K562 (cell line): ENCODE measurements at regions not wholly inside any gene's neighbourhood (a gene's known extent, or its start where the extent isn't known, plus 50 kb on each side); places are given as distances from the start of the nearest gene placed in this dataset.

Experiments used
- ATAC-seq: fragments of 200-7000 bp; cut with Tn5 transposase; 3 replicates; pipeline ENCODE4 v1.9.1; 2020; ENCODE audit warnings: moderate library complexity
- BruUV-seq: library from RNA; stranded (reverse); fragments of 400-500 nt; replicated peaks from 2 replicates; lab custom pipeline; 2021; lab: Mats Ljungman, UMichigan
- CTCF ChIA-PET: fragments of 300-600 bp; formaldehyde crosslinking; extraction: SDS; loops from one replicate; lab custom pipeline; 2021; ENCODE audit warnings: low intra/inter-chr PET ratio; lab: Yijun Ruan, JAX
- POLR2A ChIA-PET: fragments of 300-600, 350-650 bp; sonication (Branson Sonifier 250); formaldehyde crosslinking; extraction: SDS; loops from one replicate; lab custom pipeline; 2021; ENCODE audit warnings: antibody characterized with exemption, inconsistent platforms; lab: Yijun Ruan, JAX
- DNase-seq, 4 experiments: peaks; one replicate each; pipeline versions ENCODE4 v3.0.0 to v3.0.0-alpha.2; 2011 to 2018; ENCODE audit warnings: low spot score in 3 of 4, mixed read lengths in 3 of 4; ENCODE audit errors: extremely low read depth in 1 of 4
- FAIRE-seq: peaks from 2 replicates; lab custom pipeline; 2011; peaks lifted over from hg19 to GRCh38; lab: Jason Lieb, UNC
- H2AFZ ChIP-seq: 2 replicates; pipeline ENCODE4 v1.6.0; 2011; ENCODE audit warnings: low read depth, low read length, control low read depth, inconsistent platforms
- H3K27ac ChIP-seq: fragments of 200-600 bp; 3 replicates; pipeline ENCODE4 v1.8.0; 2011; ENCODE audit warnings: low read depth, mild to moderate bottlenecking, control low read depth, inconsistent platforms, low read length, moderate library complexity, mixed read lengths; ENCODE audit errors: extremely low read depth
- H3K27me3 ChIP-seq, 2 experiments: fragments of 300-600 bp in 1 of 2; 2 replicates in 1 of 2; 3 replicates in 1 of 2; pipeline versions ENCODE4 v1.6.0 to v1.8.0; 2011; ENCODE audit warnings: inconsistent platforms in 2 of 2, low read length in 2 of 2, mild to moderate bottlenecking in 1 of 2, mixed read lengths in 1 of 2, moderate library complexity in 1 of 2; ENCODE audit not compliant: control insufficient read depth in 2 of 2, insufficient read depth in 2 of 2
- H3K36me3 ChIP-seq: fragments of 300-600 bp; 3 replicates; pipeline ENCODE4 v1.8.0; 2011; ENCODE audit warnings: mild to moderate bottlenecking, low read length, inconsistent platforms; ENCODE audit not compliant: control insufficient read depth, insufficient read depth
- H3K4me1 ChIP-seq, 2 experiments: fragments of 200-600 bp in 1 of 2; replicated peaks in 1 of 2; 2 replicates in 1 of 2; 3 replicates in 1 of 2; pipeline versions ENCODE4 v1.5.1 to v1.8.0; 2011; ENCODE audit warnings: inconsistent platforms in 2 of 2, low read length in 2 of 2, mild to moderate bottlenecking in 1 of 2, mixed read lengths in 1 of 2, moderate library complexity in 1 of 2; ENCODE audit not compliant: control insufficient read depth in 2 of 2, insufficient read depth in 2 of 2
- H3K4me2 ChIP-seq: 2 replicates; pipeline ENCODE4 v1.6.1; 2011; ENCODE audit warnings: low read length, control low read depth, inconsistent platforms, mixed read lengths; ENCODE audit not compliant: insufficient read depth
- H3K4me3 ChIP-seq: fragments of 200-600 bp; sonication (generic), shearing (Covaris generic); 2 replicates; pipeline ENCODE4 v1.5.1; 2016; ENCODE audit warnings: control low read depth, inconsistent platforms
- H3K79me2 ChIP-seq: fragments of 200-600 bp; 3 replicates; pipeline ENCODE4 v1.8.0; 2011; ENCODE audit warnings: low read length, inconsistent platforms; ENCODE audit not compliant: control insufficient read depth, insufficient read depth
- H3K9ac ChIP-seq, 2 experiments: 2 replicates each; pipeline versions ENCODE4 v1.6.0 to v1.6.1; 2011; ENCODE audit warnings: low read depth in 2 of 2, low read length in 2 of 2, control low read depth in 1 of 2, inconsistent platforms in 1 of 2, mild to moderate bottlenecking in 1 of 2, mixed read lengths in 1 of 2; ENCODE audit not compliant: insufficient read depth in 1 of 2
- H3K9me1 ChIP-seq: one replicate; pipeline ENCODE4 v1.6.0; 2011; ENCODE audit warnings: inconsistent platforms, mild to moderate bottlenecking, low read length, moderate library complexity; ENCODE audit not compliant: control insufficient read depth, insufficient read depth
- H3K9me3 ChIP-seq: replicated peaks from 2 replicates; pipeline ENCODE4 v1.5.1; 2011; ENCODE audit warnings: low read depth, low read length, inconsistent platforms; ENCODE audit not compliant: control insufficient read depth, insufficient read depth
- H4K20me1 ChIP-seq: replicated peaks from 2 replicates; pipeline ENCODE4 v1.6.1; 2011; ENCODE audit warnings: low read length, inconsistent platforms, mixed read lengths; ENCODE audit not compliant: control insufficient read depth, insufficient read depth
- EP400 ChIP-seq: fragments of 450-650 bp; IDR thresholded peaks from 2 replicates; pipeline ENCODE4 v1.6.1; 2017; ENCODE audit warnings: antibody characterized with exemption, mild to moderate bottlenecking, moderate library complexity
- ETV5 ChIP-seq: sonication (generic); formaldehyde crosslinking; IDR thresholded peaks from 2 replicates; pipeline ENCODE4 v1.4.0; 2020; ENCODE audit warnings: low read depth, mild to moderate bottlenecking, missing genetic modification reagents
- POLR2H ChIP-seq: IDR thresholded peaks from 2 replicates; pipeline ENCODE4 v1.6.1; 2016; ENCODE audit warnings: missing genetic modification characterization, low read depth, mild to moderate bottlenecking, control low read depth, missing compliant biosample characterization, moderate library complexity
- U2AF1 ChIP-seq: fragments of 200-400 bp; formaldehyde crosslinking; optimal IDR thresholded peaks from 2 replicates; pipeline ENCODE3; 2017; ENCODE audit warnings: mild to moderate bottlenecking, low read depth, low read length, moderate library complexity
- in situ Hi-C: fragments of 300-500 bp; cut with MboI; formaldehyde crosslinking; loops from 4 replicates; pipeline ENCODE4 v1.15.0; 2018; ENCODE audit warnings: inconsistent platforms, mixed read lengths
- intact Hi-C: fragments of 100-400 bp; cut with micrococcal nuclease; formaldehyde crosslinking; loops from 2 replicates; pipeline ENCODE4 v1.14.2; 2022
- TF ChIP-seq, protein P1 (sequence below): fragments of 250-450 bp; sonication (Bioruptor Pico); IDR thresholded peaks from 2 replicates; pipeline ENCODE4 v1.4.0; 2020; ENCODE audit warnings: mild to moderate bottlenecking, moderate library complexity

DNA sequence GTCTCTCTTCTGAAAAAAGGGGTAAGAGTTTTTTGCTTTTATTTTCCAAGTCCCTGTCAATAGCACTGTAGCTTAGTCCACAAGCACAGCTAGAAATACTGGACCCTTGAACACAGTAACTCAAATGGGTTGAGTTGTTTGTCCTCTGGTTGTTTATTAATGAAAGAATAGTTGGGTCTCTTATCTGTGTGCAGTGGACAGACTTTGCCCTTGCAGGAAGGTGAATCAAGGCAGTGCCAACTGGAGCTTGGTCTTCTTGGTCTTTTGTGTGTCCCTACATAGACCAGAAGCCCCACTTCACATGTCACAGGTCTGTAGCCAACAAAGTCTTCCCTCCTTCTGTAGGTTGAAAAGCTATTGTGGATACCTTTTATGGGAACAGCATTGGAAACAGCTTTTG is 322.0 kb downstream of the AACS start:
- no peak for TF ChIP-seq EP400
- TF ChIP-seq U2AF1, result no peak
- no peak for TF ChIP-seq ETV5 (CRISPR knock-in tag)
- no peak for TF ChIP-seq POLR2H (tag)
- TF ChIP-seq, protein P1, sequence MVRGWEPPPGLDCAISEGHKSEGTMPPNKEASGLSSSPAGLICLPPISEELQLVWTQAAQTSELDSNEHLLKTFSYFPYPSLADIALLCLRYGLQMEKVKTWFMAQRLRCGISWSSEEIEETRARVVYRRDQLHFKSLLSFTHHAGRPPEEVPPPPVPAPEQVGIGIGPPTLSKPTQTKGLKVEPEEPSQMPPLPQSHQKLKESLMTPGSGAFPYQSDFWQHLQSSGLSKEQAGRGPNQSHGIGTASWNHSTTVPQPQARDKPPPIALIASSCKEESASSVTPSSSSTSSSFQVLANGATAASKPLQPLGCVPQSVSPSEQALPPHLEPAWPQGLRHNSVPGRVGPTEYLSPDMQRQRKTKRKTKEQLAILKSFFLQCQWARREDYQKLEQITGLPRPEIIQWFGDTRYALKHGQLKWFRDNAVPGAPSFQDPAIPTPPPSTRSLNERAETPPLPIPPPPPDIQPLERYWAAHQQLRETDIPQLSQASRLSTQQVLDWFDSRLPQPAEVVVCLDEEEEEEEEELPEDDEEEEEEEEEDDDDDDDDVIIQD (CRISPR knock-in tag), result no peak
- Histone ChIP-seq H3K4me1 (no peaks in the 10 kb centered on the region), H2AFZ (no peak overlapping the region), H3K27ac (no peak overlapping the region), H3K36me3 (no peaks in the 10 kb centered on the region), H3K9me1 (no peaks in the 10 kb centered on the region), H3K9ac (no peak overlapping the region), H3K4me3 (no peak overlapping the region), H4K20me1 (no peaks in the 10 kb centered on the region), H3K9me3 (no peaks in the 10 kb centered on the region), H3K79me2 (no peaks in the 10 kb centered on the region), H3K27me3 (0 out of 5 replicates have a peak, but pooled peaks cover 0 to under 1% of the 10 kb centered on the region in 2 experiments), H3K4me2 (no peak overlapping the region)
- ATAC-seq (no peak), FAIRE-seq (no peak), DNase-seq (no peak)
- in situ Hi-C loops, result no loop called here
- intact Hi-C loops, result no loop called here
- POLR2A ChIA-PET, result no interaction called here
- no TSS peak for BruUV-seq
- CTCF ChIA-PET, result no interaction called here
